Testis (tissue), 2 donors: ENCODE measurements at regions not wholly inside any gene's neighbourhood (a gene's known extent, or its start where the extent isn't known, plus 50 kb on each side); places are given as distances from the start of the nearest gene placed in this dataset.

Experiments
- POLR2A ChIP-seq: fragments of 450-650 bp; IDR thresholded peaks from one replicate; pipeline ENCODE4 v1.6.1; 2017; ENCODE audit warnings: antibody characterized with exemption, mild to moderate bottlenecking, moderate library complexity
- TF ChIP-seq, protein P1 (sequence below), 3 experiments: fragments of 450-650 bp in 2 of 3; fragments of 200-600 bp in 1 of 3; sonication (generic) in 1 of 3; IDR thresholded peaks; one replicate each; pipeline ENCODE4 v1.5.1; 2016 to 2019; ENCODE audit warnings: antibody characterized with exemption in 3 of 3, mild to moderate bottlenecking in 2 of 3, moderate library complexity in 1 of 3

DNA sequence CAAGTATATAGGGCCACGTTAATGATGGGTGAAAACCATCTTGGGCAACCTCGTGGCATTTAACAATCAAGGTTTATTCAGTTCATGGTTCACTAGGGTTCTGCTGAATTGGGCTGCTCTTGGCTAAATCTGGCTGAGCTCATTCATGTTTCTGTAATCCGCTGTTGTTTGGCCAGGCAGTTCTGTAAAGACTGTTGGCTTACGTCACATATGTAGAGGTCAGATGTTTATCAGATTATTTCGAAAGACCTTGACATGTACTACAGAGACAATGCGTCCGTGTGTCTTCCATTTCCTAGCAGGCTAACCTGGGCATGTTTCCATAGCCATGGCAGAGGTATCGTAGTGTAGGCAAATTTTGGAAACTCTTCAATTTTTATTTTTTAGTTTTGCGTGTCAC is 190.0 kb upstream of the ZWINT start:
- TF ChIP-seq, protein P1, sequence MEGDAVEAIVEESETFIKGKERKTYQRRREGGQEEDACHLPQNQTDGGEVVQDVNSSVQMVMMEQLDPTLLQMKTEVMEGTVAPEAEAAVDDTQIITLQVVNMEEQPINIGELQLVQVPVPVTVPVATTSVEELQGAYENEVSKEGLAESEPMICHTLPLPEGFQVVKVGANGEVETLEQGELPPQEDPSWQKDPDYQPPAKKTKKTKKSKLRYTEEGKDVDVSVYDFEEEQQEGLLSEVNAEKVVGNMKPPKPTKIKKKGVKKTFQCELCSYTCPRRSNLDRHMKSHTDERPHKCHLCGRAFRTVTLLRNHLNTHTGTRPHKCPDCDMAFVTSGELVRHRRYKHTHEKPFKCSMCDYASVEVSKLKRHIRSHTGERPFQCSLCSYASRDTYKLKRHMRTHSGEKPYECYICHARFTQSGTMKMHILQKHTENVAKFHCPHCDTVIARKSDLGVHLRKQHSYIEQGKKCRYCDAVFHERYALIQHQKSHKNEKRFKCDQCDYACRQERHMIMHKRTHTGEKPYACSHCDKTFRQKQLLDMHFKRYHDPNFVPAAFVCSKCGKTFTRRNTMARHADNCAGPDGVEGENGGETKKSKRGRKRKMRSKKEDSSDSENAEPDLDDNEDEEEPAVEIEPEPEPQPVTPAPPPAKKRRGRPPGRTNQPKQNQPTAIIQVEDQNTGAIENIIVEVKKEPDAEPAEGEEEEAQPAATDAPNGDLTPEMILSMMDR (IDR thresholded peaks at IDR 0.05) = no peak
- no peak for TF ChIP-seq POLR2A
